ENCODE measurements at regions not wholly inside any gene's neighbourhood (a gene's known extent, or its start where the extent isn't known, plus 50 kb on each side); places are given as distances from the start of the nearest gene placed in this dataset.

DNA sequence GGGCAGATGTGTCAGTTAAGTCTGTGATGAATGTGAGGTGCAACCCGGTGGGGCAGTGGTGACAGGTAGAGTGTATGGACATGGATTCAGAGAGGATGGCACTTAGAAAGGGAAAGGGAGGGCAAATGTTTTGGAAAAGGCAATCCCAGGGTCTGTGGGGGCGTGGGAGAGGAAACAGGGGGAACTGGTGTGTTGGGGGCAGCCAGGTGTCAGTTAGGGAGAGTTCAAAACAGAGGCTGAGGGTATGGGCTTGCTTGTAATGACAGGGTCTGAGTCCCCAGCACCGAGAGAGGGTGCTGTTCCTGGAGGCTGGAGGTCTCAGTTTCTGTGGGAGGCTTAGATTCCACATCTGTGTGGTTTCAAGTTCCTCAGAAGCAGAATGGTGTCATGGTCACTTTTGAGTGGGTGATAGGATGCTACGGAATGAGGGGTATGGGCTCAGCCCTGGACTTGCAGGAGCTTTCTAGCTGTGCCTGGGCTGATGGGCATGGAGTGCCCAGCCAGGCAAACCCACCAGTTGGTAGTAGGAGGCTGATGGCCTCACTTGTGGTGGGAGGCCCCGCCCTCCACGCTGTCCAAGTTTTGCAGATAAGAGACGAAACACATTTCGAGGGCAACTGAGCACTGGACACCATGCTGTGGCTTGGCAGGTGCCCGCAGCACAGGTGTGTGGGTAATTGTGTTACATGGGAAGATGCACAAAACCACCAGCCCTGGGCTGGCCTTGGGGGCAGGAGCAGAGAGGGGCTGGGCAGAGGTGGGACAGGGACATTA lies 209.4 kb downstream of the RPLP1 start:
- no peak for TF ChIP-seq EP300 (IDR thresholded peaks at IDR 0.05; ENCODE audit: low read depth)
- no peak for TF ChIP-seq CTCF (IDR thresholded peaks at IDR 0.05)
- TF ChIP-seq POLR2AphosphoS5 (IDR thresholded peaks at IDR 0.05): no peak
- TF ChIP-seq POLR2A (IDR thresholded peaks at IDR 0.05): no peak
